ENCODE measurements at regions not wholly inside any gene's neighbourhood (a gene's known extent, or its start where the extent isn't known, plus 50 kb on each side); places are given as distances from the start of the nearest gene placed in this dataset.

DNA sequence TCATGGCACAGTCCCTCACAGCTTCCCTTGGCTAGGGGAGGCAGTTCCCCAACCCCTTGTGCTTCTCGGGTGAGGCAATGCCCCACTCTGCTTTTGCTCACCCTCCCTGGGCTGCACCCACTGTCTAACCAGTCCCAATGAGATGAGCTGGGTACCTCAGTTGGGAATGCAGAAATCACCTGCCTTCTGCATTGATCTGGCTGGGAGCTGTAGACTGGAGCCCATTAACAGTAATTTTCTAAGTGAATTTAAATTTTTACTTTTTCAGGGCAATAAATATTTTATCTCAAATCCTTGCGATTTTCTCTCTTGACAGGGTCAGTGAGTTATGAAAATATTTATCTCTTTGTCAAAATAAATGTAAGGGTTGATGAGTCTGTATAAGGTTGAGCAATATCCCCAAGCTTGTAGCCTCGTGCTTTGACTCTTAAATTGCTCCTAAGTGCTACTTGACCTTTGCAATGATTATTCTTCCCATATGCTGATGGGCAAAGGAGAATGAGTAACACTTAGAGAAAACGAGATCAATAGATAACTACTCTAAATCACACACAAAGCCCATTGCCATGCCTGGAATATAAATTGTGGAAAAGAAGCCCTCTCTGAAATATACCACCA is 82.1 kb upstream of the MOCS2 start:
- Mint-ChIP-seq H3K4me3 (no peak overlapping the region), H3K27me3 (peaks cover 35% of the 10 kb centered on the region), H3K36me3 (no peaks in the 10 kb centered on the region), H3K9me3 (peaks cover 5% of the 10 kb centered on the region), H3K27ac (no peak overlapping the region), H3K4me1 (no peaks in the 10 kb centered on the region)
- no peak for ATAC-seq

DNA sequence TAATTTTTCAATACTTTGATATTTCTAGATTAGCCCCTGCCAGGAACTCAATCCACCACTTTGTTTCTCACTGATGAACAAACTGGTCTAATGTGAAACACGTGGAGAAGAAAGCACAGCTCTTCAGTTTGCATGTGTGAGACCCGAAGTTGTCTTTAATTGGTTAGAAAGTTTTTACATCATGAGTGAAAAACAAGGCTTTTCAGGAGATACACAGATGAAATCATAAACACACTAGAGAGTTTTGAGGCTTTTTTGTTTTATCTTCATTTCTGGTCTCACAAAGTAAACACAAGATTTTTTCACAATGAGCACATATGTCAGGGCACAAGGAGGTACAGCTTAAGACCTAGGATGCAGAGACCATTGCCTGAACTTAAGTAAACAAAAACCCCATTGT is 84.5 kb upstream of the MOCS2 start:
- Mint-ChIP-seq H3K36me3 (no peaks in the 10 kb centered on the region), H3K9me3 (peaks cover 5% of the 10 kb centered on the region), H3K27me3 (peaks cover 32% of the 10 kb centered on the region), H3K4me1 (no peaks in the 10 kb centered on the region), H3K4me3 (no peak overlapping the region), H3K27ac (no peak overlapping the region)
- ATAC-seq, result no peak

- Mint-ChIP-seq H3K27me3 (peaks cover 11% of the 10 kb centered on the region), H3K4me1 (no peaks in the 10 kb centered on the region), H3K27ac (no peak overlapping the region), H3K9me3 (no peaks in the 10 kb centered on the region), H3K4me3 (no peak overlapping the region), H3K36me3 (no peaks in the 10 kb centered on the region)
- no peak for ATAC-seq
Observed at GRCh38 chr5:53199882-53200281, 90.3 kb upstream of the MOCS2 start.

DNA sequence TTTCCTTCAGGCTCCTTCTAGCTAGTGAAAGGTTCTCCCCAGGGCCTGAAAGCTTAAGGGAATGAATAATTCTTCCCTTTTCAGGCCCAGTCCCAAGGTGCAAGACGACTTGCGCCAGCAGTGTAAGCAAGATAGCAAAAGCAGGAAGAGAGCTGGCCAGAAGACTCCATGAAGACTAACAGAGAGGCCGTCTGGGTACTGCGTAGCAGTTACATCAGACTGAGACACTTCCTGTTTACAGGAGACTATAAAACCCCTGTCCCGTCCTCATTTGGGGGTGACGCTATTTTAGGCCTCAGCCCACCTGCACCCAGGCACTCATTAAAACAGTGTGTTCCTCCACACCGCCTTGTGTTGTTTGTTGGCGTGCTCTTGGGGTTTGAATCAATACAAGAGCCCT is 90.7 kb upstream of the MOCS2 start:
- Mint-ChIP-seq H3K4me3 (no peak overlapping the region), H3K27ac (no peak overlapping the region), H3K27me3 (peaks cover 6% of the 10 kb centered on the region), H3K36me3 (no peaks in the 10 kb centered on the region), H3K4me1 (no peaks in the 10 kb centered on the region), H3K9me3 (no peaks in the 10 kb centered on the region)
- no peak for ATAC-seq

- Mint-ChIP-seq H3K4me1 (no peaks in the 10 kb centered on the region), H3K9me3 (no peaks in the 10 kb centered on the region), H3K36me3 (no peaks in the 10 kb centered on the region), H3K27me3 (no peaks in the 10 kb centered on the region), H3K27ac (no peak overlapping the region), H3K4me3 (no peak overlapping the region)
- ATAC-seq, result no peak
Observed at GRCh38 chr5:53201746-53202145, 92.2 kb upstream of the MOCS2 start.

- ATAC-seq, result no peak
- no peak overlapping the region for H3K27ac Mint-ChIP-seq
- H3K9me3 Mint-ChIP-seq, result no peaks in the 10 kb centered on the region
- no peaks in the 10 kb centered on the region for H3K4me1 Mint-ChIP-seq
- no peaks in the 10 kb centered on the region for H3K36me3 Mint-ChIP-seq
- no peaks in the 10 kb centered on the region for H3K27me3 Mint-ChIP-seq
- H3K4me3 Mint-ChIP-seq, result no peak overlapping the region
Observed at GRCh38 chr5:53206562-53206961, 97.0 kb upstream of the MOCS2 start.

- Mint-ChIP-seq H3K4me3 (no peak overlapping the region), H3K27ac (no peak overlapping the region), H3K36me3 (no peaks in the 10 kb centered on the region), H3K9me3 (peaks cover 4% of the 10 kb centered on the region), H3K27me3 (no peaks in the 10 kb centered on the region), H3K4me1 (no peaks in the 10 kb centered on the region)
- ATAC-seq, result no peak
Observed at GRCh38 chr5:53211799-53212198, 102.2 kb upstream of the MOCS2 start.

GRCh38 chr5:53219174-53219573 is 109.6 kb upstream of the MOCS2 start:
- no peak overlapping the region for H3K4me3 Mint-ChIP-seq
- no peaks in the 10 kb centered on the region for H3K27me3 Mint-ChIP-seq
- H3K27ac Mint-ChIP-seq, result no peak overlapping the region
- peak; percentile 42 for ATAC-seq
- no peaks in the 10 kb centered on the region for H3K4me1 Mint-ChIP-seq
- H3K9me3 Mint-ChIP-seq, result peaks cover 6% of the 10 kb centered on the region
- no peaks in the 10 kb centered on the region for H3K36me3 Mint-ChIP-seq

DNA sequence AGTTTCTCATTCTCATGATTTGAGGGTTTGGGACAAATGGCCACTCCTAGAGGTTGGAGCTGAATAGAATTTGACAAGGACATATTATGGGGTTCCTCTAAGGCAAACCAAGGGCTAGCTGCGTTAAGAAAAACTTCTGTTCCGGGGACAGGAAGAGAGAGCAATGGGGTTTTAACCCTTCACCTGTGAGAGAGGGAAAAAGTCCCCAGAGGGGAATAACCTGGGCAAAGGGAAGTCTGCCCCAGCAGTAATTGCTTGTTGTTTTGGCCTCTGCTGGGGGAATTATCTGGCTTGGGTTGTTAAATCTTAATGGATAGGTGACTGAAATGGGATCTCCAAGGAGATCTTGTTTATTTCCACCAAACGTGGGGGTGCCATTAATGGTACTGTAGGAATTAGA is 110.1 kb upstream of the MOCS2 start:
- Mint-ChIP-seq H3K4me1 (no peaks in the 10 kb centered on the region), H3K27ac (no peak overlapping the region), H3K4me3 (no peak overlapping the region), H3K27me3 (no peaks in the 10 kb centered on the region), H3K36me3 (no peaks in the 10 kb centered on the region), H3K9me3 (peaks cover 6% of the 10 kb centered on the region)
- ATAC-seq, result no peak

GRCh38 chr5:53233645-53234405 is 124.3 kb upstream of the MOCS2 start:
- H3K9me3 Mint-ChIP-seq, result no peaks in the 10 kb centered on the region
- H3K4me1 Mint-ChIP-seq, result no peaks in the 10 kb centered on the region
- H3K4me3 Mint-ChIP-seq, result no peak overlapping the region
- no peak for ATAC-seq
- H3K27ac Mint-ChIP-seq, result no peak overlapping the region
- H3K36me3 Mint-ChIP-seq, result no peaks in the 10 kb centered on the region
- peaks cover 10% of the 10 kb centered on the region for H3K27me3 Mint-ChIP-seq

GRCh38 chr5:53236683-53237082 is 127.1 kb upstream of the MOCS2 start:
- H3K4me1 Mint-ChIP-seq, result no peaks in the 10 kb centered on the region
- no peaks in the 10 kb centered on the region for H3K9me3 Mint-ChIP-seq
- peaks cover 20% of the 10 kb centered on the region for H3K27me3 Mint-ChIP-seq
- no peaks in the 10 kb centered on the region for H3K36me3 Mint-ChIP-seq
- no peak for ATAC-seq
- no peak overlapping the region for H3K27ac Mint-ChIP-seq
- H3K4me3 Mint-ChIP-seq, result no peak overlapping the region

DNA sequence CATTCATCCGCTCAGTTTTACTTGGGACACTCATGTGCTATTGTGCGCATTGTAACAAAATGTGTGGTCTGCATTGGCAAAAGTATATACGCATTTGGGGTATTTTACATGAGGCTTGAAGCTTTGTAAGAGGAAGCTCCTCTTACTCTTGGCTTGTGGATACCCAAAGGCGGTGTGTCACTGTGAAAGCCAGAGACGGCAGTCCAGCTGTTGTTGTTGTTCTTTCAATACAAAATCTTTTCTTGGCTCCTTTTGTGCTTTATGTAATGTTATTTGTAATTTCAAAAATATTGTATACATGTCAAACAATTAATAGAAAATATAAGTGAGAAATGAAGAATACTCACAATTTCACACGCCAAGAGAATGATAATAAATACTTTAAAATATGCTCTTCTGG is 128.3 kb upstream of the MOCS2 start:
- H3K9me3 Mint-ChIP-seq, result no peaks in the 10 kb centered on the region
- peaks cover 20% of the 10 kb centered on the region for H3K27me3 Mint-ChIP-seq
- no peak for ATAC-seq
- no peaks in the 10 kb centered on the region for H3K36me3 Mint-ChIP-seq
- H3K4me3 Mint-ChIP-seq, result no peak overlapping the region
- H3K27ac Mint-ChIP-seq, result no peak overlapping the region
- no peaks in the 10 kb centered on the region for H3K4me1 Mint-ChIP-seq

DNA sequence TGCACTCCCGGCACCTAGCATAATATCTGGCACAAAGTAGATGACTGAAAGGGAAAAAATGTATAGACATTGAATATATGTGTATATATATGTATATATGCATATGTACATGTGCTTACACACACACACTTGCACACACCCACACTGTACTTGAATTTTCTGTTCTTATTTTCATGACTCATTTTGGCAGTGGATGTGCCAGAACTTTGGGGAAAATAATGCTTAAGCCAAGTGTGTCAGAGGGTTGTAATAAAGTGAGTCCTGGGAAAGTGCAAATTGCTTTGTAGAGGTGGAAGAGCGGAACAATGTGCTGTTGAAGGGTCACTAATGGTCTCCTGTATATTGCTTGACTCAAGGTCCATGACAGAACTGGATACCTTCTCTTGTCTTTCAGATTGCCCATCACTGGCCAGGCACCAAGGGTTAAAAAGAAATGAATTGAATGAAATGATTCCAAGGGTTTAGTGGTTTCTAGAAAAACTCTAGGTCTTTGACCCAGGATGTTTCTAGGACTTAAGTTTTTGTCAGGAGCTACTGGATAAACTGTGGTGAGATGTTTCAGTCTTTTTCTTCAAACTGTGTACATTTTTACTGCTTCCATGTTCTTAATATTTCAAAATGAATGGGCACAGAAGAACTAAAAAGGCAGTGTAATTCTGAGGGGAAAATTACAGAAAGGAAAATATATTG is 129.9 kb upstream of the MOCS2 start:
- no peaks in the 10 kb centered on the region for H3K4me1 Mint-ChIP-seq
- H3K27me3 Mint-ChIP-seq, result peaks cover 11% of the 10 kb centered on the region
- H3K4me3 Mint-ChIP-seq, result no peak overlapping the region
- no peak overlapping the region for H3K27ac Mint-ChIP-seq
- no peak for ATAC-seq
- no peaks in the 10 kb centered on the region for H3K36me3 Mint-ChIP-seq
- H3K9me3 Mint-ChIP-seq, result no peaks in the 10 kb centered on the region

GRCh38 chr5:53240661-53241060 is 131.1 kb upstream of the MOCS2 start:
- Mint-ChIP-seq H3K27ac (no peak overlapping the region), H3K9me3 (no peaks in the 10 kb centered on the region), H3K4me3 (no peak overlapping the region), H3K4me1 (no peaks in the 10 kb centered on the region), H3K36me3 (no peaks in the 10 kb centered on the region), H3K27me3 (peaks cover 11% of the 10 kb centered on the region)
- ATAC-seq, result no peak

DNA sequence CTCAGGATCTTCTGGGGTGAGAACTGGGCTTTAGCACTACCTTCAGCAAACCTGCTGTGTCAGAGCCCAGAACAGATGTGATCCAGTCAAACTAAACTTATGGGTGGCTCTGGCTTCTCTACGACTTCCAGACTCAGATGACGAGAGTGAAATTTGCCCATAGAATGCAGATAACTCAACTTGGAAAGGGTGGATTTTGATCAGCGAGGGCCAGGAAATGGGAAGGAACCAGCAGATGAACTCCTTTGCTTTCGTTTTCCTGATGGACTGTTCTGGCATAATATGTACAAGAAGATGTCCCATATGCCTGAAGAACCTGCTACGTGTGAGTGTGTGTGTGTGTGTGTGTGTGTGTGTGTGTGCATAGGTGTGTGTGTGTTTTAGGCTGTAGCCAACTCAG is 132.0 kb upstream of the MOCS2 start:
- H3K27me3 Mint-ChIP-seq, result peaks cover 11% of the 10 kb centered on the region
- H3K36me3 Mint-ChIP-seq, result no peaks in the 10 kb centered on the region
- H3K4me1 Mint-ChIP-seq, result peaks cover 2% of the 10 kb centered on the region
- no peak overlapping the region for H3K27ac Mint-ChIP-seq
- no peaks in the 10 kb centered on the region for H3K9me3 Mint-ChIP-seq
- no peak for ATAC-seq
- H3K4me3 Mint-ChIP-seq, result no peak overlapping the region

- Mint-ChIP-seq H3K9me3 (no peaks in the 10 kb centered on the region), H3K4me1 (peaks cover 6% of the 10 kb centered on the region), H3K4me3 (no peak overlapping the region), H3K27ac (no peak overlapping the region), H3K36me3 (no peaks in the 10 kb centered on the region), H3K27me3 (peaks cover 11% of the 10 kb centered on the region)
- no peak for ATAC-seq
Observed at GRCh38 chr5:53243403-53243802, 133.8 kb upstream of the MOCS2 start.
